ENCODE measurements at regions not wholly inside any gene's neighbourhood (a gene's known extent, or its start where the extent isn't known, plus 50 kb on each side); places are given as distances from the start of the nearest gene placed in this dataset.

GRCh38 chr9:129283705-129284606 lies 105.9 kb upstream of the IER5L start:
- Histone ChIP-seq H2BK5ac (ENCODE audit: low read depth, low read length) (peak overlapping the region; percentile 2; the same call in 1 of the 2 replicates), H4K8ac (ENCODE audit: extremely low read depth, insufficient read depth, low read length) (peak overlapping the region; percentile 68; the same call in 1 of the 2 replicates), H3K56ac (replicated peaks; ENCODE audit: insufficient read length, low read depth, low read length) (no peak overlapping the region), H3K9ac (replicated peaks in 1 of 4; ENCODE audit: extremely low read depth in 1 of 4, low read depth in 3 of 4, low read length in 3 of 4) (no peak overlapping the region), H2AK5ac (ENCODE audit: low read depth, low read length) (peak overlapping the region; percentile 96), H2BK12ac (ENCODE audit: low read depth, low read length) (peak overlapping the region; percentile 75; the same call in 1 of the 2 replicates), H2AFZ (ENCODE audit: low read length) (no peak overlapping the region), H3K4me2 (ENCODE audit: insufficient read depth in 1 of 2, low read depth in 2 of 2, low read length in 2 of 2) (no peak overlapping the region), H4K91ac (replicated peaks; ENCODE audit: insufficient read length, low read length) (peak overlapping the region; percentile 10), H3K36me3 (ENCODE audit: control insufficient read depth in 2 of 4, insufficient read depth in 4 of 4, low read length in 3 of 4) (no peaks in the 10 kb centered on the region), H3K4me1 (replicated peaks in 1 of 4; ENCODE audit: control insufficient read depth in 3 of 4, insufficient read depth in 4 of 4, low read length in 3 of 4) (peaks cover 4 to 19% (median 12%) of the 10 kb centered on the region in 4 experiments), H3K79me2 (ENCODE audit: control insufficient read depth in 1 of 2, insufficient read depth in 2 of 2, low read length in 2 of 2) (no peaks in the 10 kb centered on the region), H3K79me1 (ENCODE audit: low read depth, low read length) (no peaks in the 10 kb centered on the region), H3K23me2 (ENCODE audit: low read depth, low read length) (no peaks in the 10 kb centered on the region; the same call in 1 of the 2 replicates), H3K14ac (ENCODE audit: insufficient read length) (no peak overlapping the region), H3K4me3 (ENCODE audit: extremely low read depth in 1 of 4, insufficient read depth in 2 of 4, low read depth in 3 of 4, low read length in 4 of 4) (no peak overlapping the region), H3K4ac (replicated peaks; ENCODE audit: insufficient read length, low read depth, low read length) (no peak overlapping the region), H3K18ac (ENCODE audit: extremely low read depth, low read length) (no peak overlapping the region), H2BK15ac (ENCODE audit: low read length) (peak overlapping the region; percentile 46; the same call in 1 of the 2 replicates), H3K9me3 (ENCODE audit: insufficient read depth in 2 of 2, low read depth in 1 of 2, low read length in 1 of 2) (no peaks in the 10 kb centered on the region), H4K5ac (ENCODE audit: insufficient read length, low read depth, low read length) (no peak overlapping the region), H4K20me1 (replicated peaks in 1 of 2; ENCODE audit: control insufficient read depth in 1 of 2, insufficient read depth in 2 of 2, low read length in 2 of 2) (no peaks in the 10 kb centered on the region), H3K27me3 (replicated peaks in 1 of 4; ENCODE audit: control insufficient read depth in 3 of 4, extremely low read depth in 1 of 4, insufficient read depth in 3 of 4, low read length in 3 of 4) (no peaks in the 10 kb centered on the region; a peak in 2 of 7 replicates), H2BK120ac (replicated peaks; ENCODE audit: low read depth, low read length) (no peak overlapping the region), H2BK20ac (ENCODE audit: low read length) (no peak overlapping the region; the same call in 1 of the 2 replicates), H3K27ac (ENCODE audit: low read depth, low read length) (peak overlapping the region; percentile 19; the same call in 1 of the 2 replicates), H3K23ac (ENCODE audit: insufficient read length) (no peak overlapping the region)
- TF ChIP-seq KDM1A (IDR thresholded peaks at IDR 0.05; ENCODE audit: borderline replicate concordance, low read length) (peak; percentile 57; the same call in 1 of the 2 replicates), RBBP5 (IDR thresholded peaks at IDR 0.05; ENCODE audit: borderline replicate concordance, low read depth, low read length) (no peak)
- 89% methylated on average over 28 of the region's 28 CpGs; no CpG with 5 or more reads in 1 of the 2 experiments for WGBS, 2 experiments (ENCODE audit: extremely low coverage in 1 of 2, insufficient coverage in 1 of 2, insufficient read length in 1 of 2, insufficient replicate concordance in 2 of 2, low coverage in 1 of 2, low lambda C conversion rate in 2 of 2, missing lambda C conversion rate in 1 of 2)
- POLR2A ChIA-PET (ENCODE audit: partially characterized antibody), result no interaction called here
- DNase-seq (ENCODE audit: low read depth in 1 of 2, low spot score in 2 of 2) (peak in 1 of 2 experiments; percentile 32), FAIRE-seq (no peak)
- CTCF ChIA-PET (ENCODE audit: partially characterized antibody), result no interaction called here
